Ishikawa (cell line): ENCODE measurements at regions not wholly inside any gene's neighbourhood (a gene's known extent, or its start where the extent isn't known, plus 50 kb on each side); places are given as distances from the start of the nearest gene placed in this dataset.

Source experiments
- CEBPB ChIP-seq: IDR thresholded peaks from 2 replicates; pipeline ENCODE4 v1.6.1; 2012
- CREB1 ChIP-seq: IDR thresholded peaks from 2 replicates; pipeline ENCODE4 v1.6.1; 2012; ENCODE audit warnings: low read depth
- EGR1 ChIP-seq: IDR thresholded peaks from 2 replicates; pipeline ENCODE4 v1.6.1; 2012
- EP300 ChIP-seq: IDR thresholded peaks from 2 replicates; pipeline ENCODE4 v1.6.1; 2012; ENCODE audit warnings: borderline replicate concordance
- FOXM1 ChIP-seq: IDR thresholded peaks from 2 replicates; pipeline ENCODE4 v1.6.1; 2012; ENCODE audit warnings: low read depth, borderline replicate concordance
- MAX ChIP-seq: IDR thresholded peaks from 2 replicates; pipeline ENCODE4 v1.6.1; 2012
- NFIC ChIP-seq: IDR thresholded peaks from 2 replicates; pipeline ENCODE4 v1.6.1; 2012
- RAD21 ChIP-seq: IDR thresholded peaks from 2 replicates; pipeline ENCODE4 v1.6.1; 2012; ENCODE audit warnings: low read depth
- TAF1 ChIP-seq: IDR thresholded peaks from 2 replicates; pipeline ENCODE4 v1.6.1; 2012; ENCODE audit warnings: low read depth, mild to moderate bottlenecking
- TCF12 ChIP-seq: IDR thresholded peaks from 2 replicates; pipeline ENCODE4 v1.6.1; 2012; ENCODE audit warnings: low read depth
- TEAD4 ChIP-seq: IDR thresholded peaks from 2 replicates; pipeline ENCODE4 v1.6.1; 2012
- YY1 ChIP-seq: IDR thresholded peaks from 2 replicates; pipeline ENCODE4 v1.6.1; 2012; ENCODE audit warnings: low read depth
- ZBTB7A ChIP-seq: IDR thresholded peaks from 2 replicates; pipeline ENCODE4 v1.6.1; 2012; ENCODE audit warnings: low read depth
- TF ChIP-seq, protein P1 (sequence below): IDR thresholded peaks from 2 replicates; pipeline ENCODE4 v1.6.1; 2012
- TF ChIP-seq, protein P2 (sequence below): IDR thresholded peaks from 2 replicates; pipeline ENCODE4 v1.6.1; 2012; ENCODE audit warnings: low read depth, mild to moderate bottlenecking

- TF ChIP-seq EGR1, result no peak
Measured at GRCh38 chr13:80706164-80706471, 365.2 kb upstream of the SPRY2 start.

GRCh38 chr13:80705371-80706163 is 364.6 kb upstream of the SPRY2 start:
- no peak for TF ChIP-seq TCF12
- no peak for TF ChIP-seq TEAD4
- no peak for TF ChIP-seq RAD21
- no peak for TF ChIP-seq ZBTB7A
- TF ChIP-seq FOXM1, result no peak
- TF ChIP-seq EP300, result no peak
- no peak for TF ChIP-seq MAX
- TF ChIP-seq EGR1, result no peak
- TF ChIP-seq CREB1, result no peak
- no peak for TF ChIP-seq NFIC
- TF ChIP-seq, protein P1, sequence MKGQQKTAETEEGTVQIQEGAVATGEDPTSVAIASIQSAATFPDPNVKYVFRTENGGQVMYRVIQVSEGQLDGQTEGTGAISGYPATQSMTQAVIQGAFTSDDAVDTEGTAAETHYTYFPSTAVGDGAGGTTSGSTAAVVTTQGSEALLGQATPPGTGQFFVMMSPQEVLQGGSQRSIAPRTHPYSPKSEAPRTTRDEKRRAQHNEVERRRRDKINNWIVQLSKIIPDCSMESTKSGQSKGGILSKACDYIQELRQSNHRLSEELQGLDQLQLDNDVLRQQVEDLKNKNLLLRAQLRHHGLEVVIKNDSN, result no peak
- TF ChIP-seq YY1, result no peak
- TF ChIP-seq CEBPB, result no peak
- no peak for TF ChIP-seq TAF1
- TF ChIP-seq, protein P2, sequence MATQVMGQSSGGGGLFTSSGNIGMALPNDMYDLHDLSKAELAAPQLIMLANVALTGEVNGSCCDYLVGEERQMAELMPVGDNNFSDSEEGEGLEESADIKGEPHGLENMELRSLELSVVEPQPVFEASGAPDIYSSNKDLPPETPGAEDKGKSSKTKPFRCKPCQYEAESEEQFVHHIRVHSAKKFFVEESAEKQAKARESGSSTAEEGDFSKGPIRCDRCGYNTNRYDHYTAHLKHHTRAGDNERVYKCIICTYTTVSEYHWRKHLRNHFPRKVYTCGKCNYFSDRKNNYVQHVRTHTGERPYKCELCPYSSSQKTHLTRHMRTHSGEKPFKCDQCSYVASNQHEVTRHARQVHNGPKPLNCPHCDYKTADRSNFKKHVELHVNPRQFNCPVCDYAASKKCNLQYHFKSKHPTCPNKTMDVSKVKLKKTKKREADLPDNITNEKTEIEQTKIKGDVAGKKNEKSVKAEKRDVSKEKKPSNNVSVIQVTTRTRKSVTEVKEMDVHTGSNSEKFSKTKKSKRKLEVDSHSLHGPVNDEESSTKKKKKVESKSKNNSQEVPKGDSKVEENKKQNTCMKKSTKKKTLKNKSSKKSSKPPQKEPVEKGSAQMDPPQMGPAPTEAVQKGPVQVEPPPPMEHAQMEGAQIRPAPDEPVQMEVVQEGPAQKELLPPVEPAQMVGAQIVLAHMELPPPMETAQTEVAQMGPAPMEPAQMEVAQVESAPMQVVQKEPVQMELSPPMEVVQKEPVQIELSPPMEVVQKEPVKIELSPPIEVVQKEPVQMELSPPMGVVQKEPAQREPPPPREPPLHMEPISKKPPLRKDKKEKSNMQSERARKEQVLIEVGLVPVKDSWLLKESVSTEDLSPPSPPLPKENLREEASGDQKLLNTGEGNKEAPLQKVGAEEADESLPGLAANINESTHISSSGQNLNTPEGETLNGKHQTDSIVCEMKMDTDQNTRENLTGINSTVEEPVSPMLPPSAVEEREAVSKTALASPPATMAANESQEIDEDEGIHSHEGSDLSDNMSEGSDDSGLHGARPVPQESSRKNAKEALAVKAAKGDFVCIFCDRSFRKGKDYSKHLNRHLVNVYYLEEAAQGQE, result no peak

DNA sequence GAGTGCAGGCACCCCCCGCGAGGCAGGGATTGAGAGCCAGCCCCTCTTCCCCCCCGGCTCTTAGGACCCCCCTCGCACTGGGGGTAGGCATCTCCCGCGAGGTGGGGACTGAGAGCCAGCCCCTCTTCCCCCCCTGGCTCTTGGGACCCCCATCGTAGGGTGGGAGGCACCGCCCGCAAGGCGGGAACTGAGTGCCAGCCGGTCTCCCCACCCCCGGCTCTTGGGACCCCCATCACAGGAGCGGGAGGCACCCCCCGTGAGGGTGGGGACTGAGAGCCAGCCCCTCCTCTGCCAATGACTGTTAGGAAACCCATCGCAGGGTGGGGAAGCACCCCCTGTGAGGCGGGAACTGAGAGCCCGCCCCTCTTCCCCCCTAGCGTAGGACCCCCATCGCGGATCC is 363.4 kb upstream of the SPRY2 start:
- TF ChIP-seq EGR1 (no peak), MAX (no peak), CREB1 (no peak), NFIC (no peak), TAF1 (no peak), TCF12 (no peak), FOXM1 (no peak), CEBPB (no peak), ZBTB7A (no peak), EP300 (no peak)
- TF ChIP-seq, protein P2, result no peak
- TF ChIP-seq, protein P1, result no peak

DNA sequence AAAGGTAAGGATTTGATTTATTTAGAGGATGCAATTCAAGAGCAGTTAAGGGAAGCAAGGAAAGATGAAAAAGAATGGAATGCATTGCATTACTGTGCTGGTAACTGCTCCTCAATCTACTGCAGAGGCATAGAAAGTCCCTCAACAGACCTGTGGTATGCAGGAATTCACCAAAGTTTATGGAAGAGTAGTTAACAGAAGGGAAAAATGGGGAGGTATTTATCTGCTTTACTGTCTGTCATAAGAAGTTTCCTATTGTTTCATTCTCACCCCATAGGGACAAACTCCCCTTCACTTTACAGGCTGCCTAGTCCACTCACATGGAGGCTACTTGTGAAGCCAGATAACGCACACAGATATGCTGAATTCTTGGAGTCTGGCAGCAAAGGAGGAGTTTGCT is 354.9 kb upstream of the SPRY2 start:
- no peak for TF ChIP-seq EP300
- no peak for TF ChIP-seq MAX
- no peak for TF ChIP-seq TEAD4
- TF ChIP-seq, protein P1, result no peak
- TF ChIP-seq FOXM1, result no peak
- no peak for TF ChIP-seq ZBTB7A
- no peak for TF ChIP-seq NFIC
- TF ChIP-seq YY1, result no peak
- no peak for TF ChIP-seq RAD21
- no peak for TF ChIP-seq TAF1

GRCh38 chr13:80690208-80690607 is 349.3 kb upstream of the SPRY2 start:
- TF ChIP-seq RAD21 (no peak), CREB1 (no peak), CEBPB (no peak), YY1 (no peak), TCF12 (no peak), EGR1 (no peak), TAF1 (no peak), NFIC (no peak), EP300 (no peak), ZBTB7A (no peak), MAX (no peak)
- TF ChIP-seq, protein P1, result no peak
